ENCODE measurements at regions not wholly inside any gene's neighbourhood (a gene's known extent, or its start where the extent isn't known, plus 50 kb on each side); places are given as distances from the start of the nearest gene placed in this dataset.

- no peak for TF ChIP-seq CTCF (IDR thresholded peaks at IDR 0.05; ENCODE audit: insufficient read depth, low read length, poor library complexity, severe bottlenecking)
Measured at GRCh38 chr3:83740504-83740903, 1218.3 kb upstream of the CADM2 start.

GRCh38 chr3:83765956-83766355 is 1192.8 kb upstream of the CADM2 start:
- no peak for TF ChIP-seq CTCF (IDR thresholded peaks at IDR 0.05; ENCODE audit: insufficient read depth, low read length, poor library complexity, severe bottlenecking)
- Histone ChIP-seq H3K27me3 (ENCODE audit: control insufficient read depth, insufficient read depth, low read length) (no peaks in the 10 kb centered on the region), H3K4me3 (ENCODE audit: low read depth, low read length) (no peak overlapping the region), H3K36me3 (ENCODE audit: control insufficient read depth, insufficient read depth, low read length) (no peaks in the 10 kb centered on the region)
- no peak for DNase-seq (ENCODE audit: low read depth)

More at GRCh38 chr3:83740504-83740903, 1218.3 kb upstream of the CADM2 start:
- Histone ChIP-seq H3K36me3 (ENCODE audit: control insufficient read depth, insufficient read depth, low read length) (no peaks in the 10 kb centered on the region), H3K4me3 (ENCODE audit: low read depth, low read length) (no peak overlapping the region), H3K27me3 (ENCODE audit: control insufficient read depth, insufficient read depth, low read length) (no peaks in the 10 kb centered on the region)
- DNase-seq (ENCODE audit: low read depth), result no peak

GRCh38 chr3:83769791-83770663 is 1188.8 kb upstream of the CADM2 start:
- DNase-seq (ENCODE audit: low read depth), result no peak
- no peak for TF ChIP-seq CTCF (IDR thresholded peaks at IDR 0.05; ENCODE audit: insufficient read depth, low read length, poor library complexity, severe bottlenecking)
- H3K27me3 ChIP-seq (ENCODE audit: control insufficient read depth, insufficient read depth, low read length), result no peaks in the 10 kb centered on the region
- no peaks in the 10 kb centered on the region for H3K36me3 ChIP-seq (ENCODE audit: control insufficient read depth, insufficient read depth, low read length)
- no peak overlapping the region for H3K4me3 ChIP-seq (ENCODE audit: low read depth, low read length)

GRCh38 chr3:83770664-83771402 is 1188.0 kb upstream of the CADM2 start:
- no peaks in the 10 kb centered on the region for H3K36me3 ChIP-seq (ENCODE audit: control insufficient read depth, insufficient read depth, low read length)
- no peak overlapping the region for H3K4me3 ChIP-seq (ENCODE audit: low read depth, low read length)
- no peak for DNase-seq (ENCODE audit: low read depth)
- no peak for TF ChIP-seq CTCF (IDR thresholded peaks at IDR 0.05; ENCODE audit: insufficient read depth, low read length, poor library complexity, severe bottlenecking)
- no peaks in the 10 kb centered on the region for H3K27me3 ChIP-seq (ENCODE audit: control insufficient read depth, insufficient read depth, low read length)

GRCh38 chr3:83802801-83803200 is 1156.0 kb upstream of the CADM2 start:
- no peaks in the 10 kb centered on the region for H3K27me3 ChIP-seq (ENCODE audit: control insufficient read depth, insufficient read depth, low read length)
- H3K36me3 ChIP-seq (ENCODE audit: control insufficient read depth, insufficient read depth, low read length), result no peaks in the 10 kb centered on the region
- H3K4me3 ChIP-seq (ENCODE audit: low read depth, low read length), result no peak overlapping the region
- no peak for TF ChIP-seq CTCF (IDR thresholded peaks at IDR 0.05; ENCODE audit: insufficient read depth, low read length, poor library complexity, severe bottlenecking)
- DNase-seq (ENCODE audit: low read depth), result no peak

Measured in kidney epithelial cell (primary cell).